Thyroid gland (tissue), 4 donors: ENCODE measurements at regions not wholly inside any gene's neighbourhood (a gene's known extent, or its start where the extent isn't known, plus 50 kb on each side); places are given as distances from the start of the nearest gene placed in this dataset.

Source experiments
- CTCF ChIP-seq, 6 experiments: fragments of 200-600 bp in 3 of 6; fragments of 450-650 bp in 3 of 6; sonication (generic) in 3 of 6; IDR thresholded peaks; one replicate each; pipeline ENCODE4 v1.5.1; 2016 to 2019; ENCODE audit warnings: antibody characterized with exemption in 6 of 6, mild to moderate bottlenecking in 2 of 6, inconsistent platforms in 1 of 6, moderate library complexity in 1 of 6
- POLR2A ChIP-seq, 2 donors: fragments of 450-650 bp; IDR thresholded peaks; one replicate each; pipeline ENCODE4 v1.6.1; 2017; ENCODE audit warnings: antibody characterized with exemption in 2 of 2, mild to moderate bottlenecking in 2 of 2, moderate library complexity in 1 of 2

- TF ChIP-seq CTCF (IDR thresholded peaks at IDR 0.05) (no peak), POLR2A (IDR thresholded peaks at IDR 0.05) (no peak)
Measured at GRCh38 chr2:239892441-239893235, 132.5 kb downstream of the NDUFA10 start.
